ENCODE measurements at regions not wholly inside any gene's neighbourhood (a gene's known extent, or its start where the extent isn't known, plus 50 kb on each side); places are given as distances from the start of the nearest gene placed in this dataset.

DNA sequence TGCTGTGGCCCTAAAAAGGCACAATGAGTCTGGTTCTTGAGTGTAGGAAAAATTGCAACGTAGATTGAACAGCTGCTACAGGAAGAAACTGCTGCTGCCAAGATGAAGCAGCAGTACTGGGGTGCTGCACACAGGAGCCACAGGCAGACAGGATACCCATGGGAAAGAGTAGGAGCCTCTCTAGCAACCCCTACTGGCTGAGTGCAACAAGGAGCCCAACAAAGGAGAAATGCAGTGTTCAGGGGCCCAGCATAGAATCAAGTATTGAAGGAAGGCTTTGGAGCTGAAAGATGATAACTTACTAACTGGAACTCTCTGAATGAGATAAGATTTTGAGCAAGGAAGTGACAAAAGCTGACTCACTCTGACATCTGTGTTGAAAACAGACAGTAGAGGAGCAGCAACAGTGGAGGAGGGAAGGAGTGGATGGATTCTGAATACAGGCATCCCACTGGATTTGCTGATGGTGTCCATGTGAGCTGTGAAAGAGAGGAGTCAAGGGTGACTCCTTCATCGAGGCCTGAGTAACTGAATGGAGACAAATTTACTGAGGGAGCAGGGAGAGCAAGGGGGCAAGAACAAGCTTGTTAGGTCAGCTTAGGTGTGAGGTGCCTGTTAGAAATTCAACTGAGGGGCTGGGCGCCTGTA is 534.7 kb upstream of the JARID2 start:
- no peak for DNase-seq (ENCODE audit: low read depth in 1 of 2, low spot score in 1 of 2)

DNA sequence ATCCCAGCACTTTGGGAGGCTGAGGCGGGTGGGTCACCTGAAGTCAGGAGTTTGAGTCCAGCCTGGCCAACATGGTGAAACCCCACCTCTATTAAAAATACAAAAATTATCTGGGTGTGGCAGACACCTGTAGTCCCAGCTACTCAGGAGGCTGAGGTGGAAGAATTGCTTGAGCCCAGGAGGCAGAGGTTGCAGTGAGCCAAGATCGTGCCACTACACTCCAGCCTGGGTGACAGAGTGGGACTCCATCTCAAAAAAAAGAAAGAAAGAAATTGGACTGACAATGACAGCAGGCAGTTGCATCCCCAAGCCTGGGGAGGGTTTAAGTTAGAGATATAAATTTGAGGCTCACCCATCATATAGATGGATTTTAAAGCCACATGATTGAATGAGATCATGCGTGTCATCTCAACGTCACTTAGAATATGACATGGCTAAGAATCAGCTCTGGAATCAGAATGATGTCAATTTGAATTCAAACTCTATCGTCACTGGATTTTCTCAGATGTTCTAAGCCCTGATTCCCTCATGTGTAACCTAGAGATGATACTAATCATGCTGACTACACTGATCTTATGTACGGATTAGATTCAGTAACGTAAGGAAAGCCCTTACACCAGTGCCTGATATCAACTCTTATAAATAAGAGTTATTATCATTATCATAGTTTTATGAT is 534.0 kb upstream of the JARID2 start:
- DNase-seq (ENCODE audit: low read depth in 1 of 2, low spot score in 1 of 2) = no peak

GRCh38 chr6:14713008-14713960 is 532.6 kb upstream of the JARID2 start:
- no peak for DNase-seq (ENCODE audit: low read depth in 1 of 2, low spot score in 1 of 2)

DNA sequence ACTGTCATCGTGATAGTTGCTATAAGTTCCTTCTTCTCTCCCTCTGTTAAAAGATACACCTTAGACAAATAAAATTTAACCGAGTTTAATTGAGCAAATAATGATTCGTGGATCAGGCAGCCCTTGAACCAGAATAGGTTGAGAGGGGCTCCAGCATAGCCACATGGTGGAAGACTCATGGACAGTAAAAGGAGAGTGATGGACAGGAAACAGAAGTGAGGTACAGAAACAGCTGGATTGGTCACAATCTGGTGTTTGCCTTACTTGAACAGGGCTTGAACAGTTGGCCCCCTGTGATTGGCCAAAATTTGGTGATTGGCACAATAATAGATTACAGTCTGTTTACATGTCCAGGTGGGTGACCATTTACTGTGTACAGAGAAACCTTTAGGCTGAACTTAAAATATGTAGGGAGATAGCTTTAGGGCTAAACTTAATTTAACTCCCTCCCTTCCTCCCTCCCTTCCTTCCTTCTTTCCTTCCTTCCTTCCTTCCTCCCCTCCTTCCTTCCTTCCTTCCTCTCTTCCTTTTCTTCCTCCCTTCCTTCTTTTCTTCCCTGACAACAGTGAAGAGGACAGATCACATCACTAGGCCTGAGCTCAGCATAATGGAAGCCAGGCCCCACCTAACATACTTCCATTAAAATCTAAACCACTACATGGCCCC is 531.8 kb upstream of the JARID2 start:
- DNase-seq (ENCODE audit: low read depth in 1 of 2, low spot score in 1 of 2) = no peak

DNA sequence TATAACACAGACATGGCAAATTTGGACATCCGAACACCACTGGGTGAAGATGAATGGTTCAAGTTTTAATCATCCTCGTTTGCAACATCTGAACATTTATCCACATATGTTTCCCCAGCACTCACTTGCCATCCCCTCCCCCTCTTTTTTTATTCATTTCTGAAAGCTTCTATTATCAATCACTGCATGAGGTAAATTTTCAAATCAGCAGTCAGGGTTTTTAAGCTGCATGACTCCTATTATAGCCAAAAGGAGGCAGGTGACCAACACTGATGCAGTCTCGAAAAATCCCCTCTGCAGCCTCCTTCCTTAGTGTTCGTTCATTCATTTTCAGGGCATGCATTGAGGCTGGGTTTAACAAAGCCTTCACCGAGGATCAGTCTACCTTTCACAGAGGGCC is 530.8 kb upstream of the JARID2 start:
- DNase-seq (ENCODE audit: low read depth in 1 of 2, low spot score in 1 of 2) = no peak

GRCh38 chr6:14716499-14717146 is 529.2 kb upstream of the JARID2 start:
- no peak for DNase-seq (ENCODE audit: low read depth in 1 of 2, low spot score in 1 of 2)

- no peak for DNase-seq (ENCODE audit: low read depth in 1 of 2, low spot score in 1 of 2)
Measured at GRCh38 chr6:14717307-14717706, 528.6 kb upstream of the JARID2 start.

DNA sequence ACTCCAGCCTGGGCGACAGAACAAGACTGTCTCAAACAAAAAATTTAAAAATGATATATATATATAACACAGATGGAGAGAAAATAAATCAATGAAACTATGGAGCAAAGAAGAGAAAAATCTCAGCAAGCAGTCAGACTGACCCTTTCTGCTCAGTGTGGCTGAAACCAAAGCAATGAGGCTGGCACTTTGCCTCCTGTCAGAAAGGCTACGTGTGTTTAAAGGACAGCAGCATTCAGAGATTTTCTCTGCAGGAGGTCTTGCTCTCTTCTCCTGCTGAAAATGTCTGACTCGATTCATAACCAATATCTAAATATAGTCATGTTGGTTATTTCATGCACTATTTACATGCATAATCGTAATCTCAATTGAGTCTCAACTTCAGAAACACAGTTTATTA is 527.0 kb upstream of the JARID2 start:
- no peak for DNase-seq (ENCODE audit: low read depth in 1 of 2, low spot score in 1 of 2)

GRCh38 chr6:14719270-14719669 is 526.6 kb upstream of the JARID2 start:
- no peak for DNase-seq (ENCODE audit: low read depth in 1 of 2, low spot score in 1 of 2)

GRCh38 chr6:14720411-14721102 is 525.3 kb upstream of the JARID2 start:
- DNase-seq (ENCODE audit: low read depth in 1 of 2, low spot score in 1 of 2) = no peak

DNA sequence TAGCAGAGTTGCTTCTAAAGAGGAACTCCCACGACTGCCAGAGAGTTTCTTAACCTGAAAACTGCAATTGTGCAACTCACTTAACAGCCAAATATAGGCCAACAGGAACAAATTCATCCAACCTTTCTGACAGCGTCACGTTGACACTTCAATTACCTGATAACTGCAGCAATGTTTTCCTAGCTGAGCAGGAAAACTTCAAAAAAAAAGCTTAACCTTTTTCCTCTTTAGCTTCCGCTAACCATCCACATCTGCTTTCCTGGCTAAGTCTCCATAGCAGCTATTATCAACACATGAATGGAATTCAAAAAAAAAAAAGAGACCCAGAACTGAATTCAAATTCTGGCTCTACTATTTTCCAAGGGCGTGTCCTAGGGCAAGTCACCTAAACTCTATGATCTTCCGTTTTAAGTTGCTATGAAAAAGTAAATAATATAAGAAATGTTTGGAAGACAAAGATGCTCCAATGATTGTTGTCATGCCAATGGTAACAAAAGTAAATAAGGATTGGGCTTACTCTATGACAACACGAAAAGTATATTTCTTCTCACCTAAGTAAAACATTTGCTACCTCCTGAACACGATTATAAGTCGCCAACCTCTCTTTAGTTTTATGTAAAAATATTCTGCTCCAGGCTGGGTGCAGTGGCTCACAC is 524.6 kb upstream of the JARID2 start:
- no peak for DNase-seq (ENCODE audit: low read depth in 1 of 2, low spot score in 1 of 2)

DNA sequence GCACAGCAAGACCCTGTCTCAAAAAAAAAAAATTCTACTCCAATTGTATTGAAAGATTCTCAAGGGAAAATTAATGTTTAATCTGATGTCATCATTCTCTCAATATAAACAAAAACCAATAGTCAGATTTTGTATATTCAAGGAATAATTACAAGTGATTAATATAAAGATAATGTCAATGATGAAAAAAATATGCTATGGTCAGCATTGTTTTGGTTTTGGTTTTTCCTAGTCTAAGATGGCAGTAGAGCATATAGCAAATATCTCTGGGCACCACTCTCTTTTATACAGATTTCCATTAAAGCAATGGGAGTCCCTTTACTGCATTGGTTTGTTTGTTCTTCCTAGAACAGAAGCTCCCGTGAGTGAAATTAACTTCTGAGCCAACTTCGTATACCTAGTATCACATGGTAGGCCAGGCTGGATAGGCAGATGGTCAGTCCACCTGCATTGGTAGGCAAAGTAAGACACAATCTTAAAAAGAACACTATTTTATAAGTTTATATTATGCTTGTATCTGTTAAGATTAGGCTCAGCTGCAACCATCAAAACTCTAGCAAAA is 523.8 kb upstream of the JARID2 start:
- DNase-seq (ENCODE audit: low read depth in 1 of 2, low spot score in 1 of 2) = no peak

DNA sequence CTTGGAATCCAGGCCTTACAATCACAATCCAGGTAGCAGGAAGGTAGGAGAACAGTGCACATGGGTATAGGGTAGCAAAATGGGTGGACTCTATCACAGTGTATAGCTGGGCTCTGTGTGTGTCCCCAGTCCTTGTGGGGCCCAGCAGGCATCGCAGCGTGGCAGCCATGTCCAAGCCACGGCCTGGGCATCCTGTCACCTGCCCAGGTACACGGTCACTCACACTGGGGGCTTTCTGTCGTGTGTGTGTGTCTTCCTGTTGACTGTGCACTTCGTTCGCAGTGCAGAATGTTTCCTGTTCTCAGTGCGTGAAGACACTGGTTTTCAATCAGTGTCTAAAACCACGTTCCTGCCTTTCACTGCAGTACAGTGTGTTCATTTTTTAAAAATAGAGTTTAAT is 523.2 kb upstream of the JARID2 start:
- DNase-seq (ENCODE audit: low read depth in 1 of 2, low spot score in 1 of 2) = no peak

GRCh38 chr6:14723535-14724086 is 522.3 kb upstream of the JARID2 start:
- DNase-seq (ENCODE audit: low read depth in 1 of 2, low spot score in 1 of 2) = no peak

GRCh38 chr6:14724549-14724948 is 521.3 kb upstream of the JARID2 start:
- DNase-seq (ENCODE audit: low read depth in 1 of 2, low spot score in 1 of 2) = no peak

DNA sequence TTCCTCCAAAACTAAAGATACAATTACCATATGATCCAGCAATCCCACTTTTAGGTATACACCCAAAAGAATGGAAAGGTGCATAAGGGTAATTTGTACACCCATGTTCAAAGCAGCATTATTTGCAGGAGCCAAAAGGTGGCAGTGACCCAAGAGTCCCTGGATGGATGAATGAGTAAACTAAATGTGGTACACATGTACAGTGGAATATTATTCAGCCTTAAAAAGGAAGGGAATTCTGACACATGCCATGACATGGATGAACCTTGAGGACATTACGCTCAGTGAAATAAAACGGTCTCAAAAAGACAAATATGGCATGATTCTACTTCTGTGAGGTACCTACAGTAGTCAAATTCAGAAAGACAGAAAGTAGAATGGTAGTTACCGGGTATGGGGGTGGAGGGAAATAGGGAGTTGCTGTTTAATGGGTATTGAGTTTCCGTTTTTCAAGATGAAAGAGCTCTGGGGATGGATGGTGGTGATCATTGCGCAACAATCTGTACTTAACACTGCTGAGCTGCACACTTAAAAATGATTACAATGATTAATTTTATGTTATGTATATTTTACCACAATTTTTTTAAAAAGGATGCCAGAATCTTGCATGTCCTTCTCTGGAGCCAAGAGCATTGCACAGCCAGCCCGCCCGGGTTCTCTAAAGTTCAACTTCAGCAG is 518.9 kb upstream of the JARID2 start:
- no peak for DNase-seq (ENCODE audit: low read depth in 1 of 2, low spot score in 1 of 2)

DNA sequence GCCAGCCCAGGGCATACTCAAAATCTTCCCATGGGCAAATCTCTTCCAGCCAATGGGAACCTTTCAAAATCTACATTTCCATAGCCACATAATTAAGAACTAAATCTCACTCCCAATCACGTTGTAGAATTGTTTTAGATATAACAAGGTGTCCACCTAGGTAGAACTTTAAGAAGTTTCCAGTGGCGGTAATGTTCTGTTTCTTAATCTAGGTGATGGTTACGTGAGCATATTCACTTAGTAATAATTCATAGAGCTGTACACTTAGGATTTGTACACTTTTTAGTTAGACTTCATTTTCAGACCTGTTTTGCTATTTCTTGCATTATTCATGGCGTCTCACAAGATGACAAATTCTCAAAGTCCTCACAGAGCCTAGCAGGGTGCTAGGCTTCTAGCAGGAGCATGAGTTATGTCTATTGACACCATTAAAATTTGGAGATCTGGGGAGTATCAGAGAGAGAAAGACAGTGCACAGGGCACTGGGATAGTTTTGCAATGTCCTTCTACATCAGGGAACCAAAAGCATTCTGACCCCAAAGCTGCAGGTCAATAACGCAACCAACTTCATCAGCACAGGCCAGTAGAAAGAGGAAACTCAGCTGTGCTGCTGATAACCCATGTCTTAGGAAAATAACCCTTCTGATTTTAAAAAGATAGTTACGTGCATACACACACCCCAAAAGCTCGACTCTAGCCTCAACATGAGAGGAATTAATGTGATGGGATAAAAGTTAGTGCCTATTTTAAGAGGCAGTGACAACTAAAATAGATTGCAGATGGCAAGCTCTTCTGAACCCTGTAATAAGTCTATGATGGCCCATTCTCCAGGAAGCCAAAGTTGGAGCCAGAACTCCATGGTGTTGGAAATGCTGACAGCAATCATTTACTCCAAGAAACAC is 518.1 kb upstream of the JARID2 start:
- DNase-seq (ENCODE audit: low read depth in 1 of 2, low spot score in 1 of 2) = no peak

Data from stimulated activated CD4-positive, alpha-beta T cell treated with anti-CD3 and anti-CD28 coated beads, Interleukin-15, amount 100 ng/mL, for 1 hour (primary cell).